ENCODE measurements at regions not wholly inside any gene's neighbourhood (a gene's known extent, or its start where the extent isn't known, plus 50 kb on each side); places are given as distances from the start of the nearest gene placed in this dataset.

DNA sequence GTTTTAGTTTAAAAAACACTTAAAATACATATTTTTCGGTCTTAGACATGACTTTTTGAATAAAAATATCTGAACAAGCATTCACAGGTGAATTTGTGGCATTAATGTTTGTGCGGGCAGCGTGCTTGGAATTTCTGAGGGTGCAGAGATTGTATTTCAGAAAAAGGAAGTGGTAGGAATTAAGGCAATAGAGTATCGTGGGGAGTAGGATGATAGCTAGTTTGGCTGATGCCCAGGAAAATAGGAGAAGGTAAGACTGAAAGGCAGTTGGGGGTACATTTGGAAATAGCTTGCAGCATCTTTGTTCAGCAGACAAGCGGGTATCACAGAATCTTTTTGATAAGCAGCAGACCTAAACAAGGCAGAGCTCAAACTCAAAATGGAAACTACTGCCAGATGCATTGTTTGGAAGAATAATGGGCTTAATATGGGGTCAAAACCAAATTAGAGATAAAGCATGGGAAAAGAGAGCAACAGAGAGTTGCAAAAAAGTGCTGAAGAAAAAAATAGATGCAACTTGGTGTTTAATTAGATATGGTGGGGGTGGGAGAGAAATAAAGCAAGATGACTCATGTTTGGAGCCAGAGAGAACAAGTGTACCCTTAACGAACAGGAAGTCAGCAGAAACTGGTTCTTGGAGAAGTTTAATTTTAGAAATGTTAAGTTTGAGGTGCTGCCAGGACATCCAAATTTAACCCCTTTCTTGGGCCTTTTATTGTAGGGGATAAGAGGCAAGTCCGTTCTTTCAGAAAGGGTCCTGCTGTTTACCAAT is 85.7 kb upstream of the ARRDC3 start:
- Mint-ChIP-seq H3K4me3 (ENCODE audit: unreplicated experiment) (no peak overlapping the region), H3K27me3 (ENCODE audit: unreplicated experiment) (no peaks in the 10 kb centered on the region), H3K4me1 (ENCODE audit: low read depth, unreplicated experiment) (no peaks in the 10 kb centered on the region), H3K9me3 (ENCODE audit: unreplicated experiment) (no peaks in the 10 kb centered on the region), H3K27ac (ENCODE audit: unreplicated experiment) (no peak overlapping the region), H3K36me3 (ENCODE audit: unreplicated experiment) (no peaks in the 10 kb centered on the region)
- no peak for DNase-seq
- TF ChIP-seq, protein P1, sequence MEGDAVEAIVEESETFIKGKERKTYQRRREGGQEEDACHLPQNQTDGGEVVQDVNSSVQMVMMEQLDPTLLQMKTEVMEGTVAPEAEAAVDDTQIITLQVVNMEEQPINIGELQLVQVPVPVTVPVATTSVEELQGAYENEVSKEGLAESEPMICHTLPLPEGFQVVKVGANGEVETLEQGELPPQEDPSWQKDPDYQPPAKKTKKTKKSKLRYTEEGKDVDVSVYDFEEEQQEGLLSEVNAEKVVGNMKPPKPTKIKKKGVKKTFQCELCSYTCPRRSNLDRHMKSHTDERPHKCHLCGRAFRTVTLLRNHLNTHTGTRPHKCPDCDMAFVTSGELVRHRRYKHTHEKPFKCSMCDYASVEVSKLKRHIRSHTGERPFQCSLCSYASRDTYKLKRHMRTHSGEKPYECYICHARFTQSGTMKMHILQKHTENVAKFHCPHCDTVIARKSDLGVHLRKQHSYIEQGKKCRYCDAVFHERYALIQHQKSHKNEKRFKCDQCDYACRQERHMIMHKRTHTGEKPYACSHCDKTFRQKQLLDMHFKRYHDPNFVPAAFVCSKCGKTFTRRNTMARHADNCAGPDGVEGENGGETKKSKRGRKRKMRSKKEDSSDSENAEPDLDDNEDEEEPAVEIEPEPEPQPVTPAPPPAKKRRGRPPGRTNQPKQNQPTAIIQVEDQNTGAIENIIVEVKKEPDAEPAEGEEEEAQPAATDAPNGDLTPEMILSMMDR (IDR thresholded peaks at IDR 0.05; ENCODE audit: partially characterized antibody, unreplicated experiment): no peak

DNA sequence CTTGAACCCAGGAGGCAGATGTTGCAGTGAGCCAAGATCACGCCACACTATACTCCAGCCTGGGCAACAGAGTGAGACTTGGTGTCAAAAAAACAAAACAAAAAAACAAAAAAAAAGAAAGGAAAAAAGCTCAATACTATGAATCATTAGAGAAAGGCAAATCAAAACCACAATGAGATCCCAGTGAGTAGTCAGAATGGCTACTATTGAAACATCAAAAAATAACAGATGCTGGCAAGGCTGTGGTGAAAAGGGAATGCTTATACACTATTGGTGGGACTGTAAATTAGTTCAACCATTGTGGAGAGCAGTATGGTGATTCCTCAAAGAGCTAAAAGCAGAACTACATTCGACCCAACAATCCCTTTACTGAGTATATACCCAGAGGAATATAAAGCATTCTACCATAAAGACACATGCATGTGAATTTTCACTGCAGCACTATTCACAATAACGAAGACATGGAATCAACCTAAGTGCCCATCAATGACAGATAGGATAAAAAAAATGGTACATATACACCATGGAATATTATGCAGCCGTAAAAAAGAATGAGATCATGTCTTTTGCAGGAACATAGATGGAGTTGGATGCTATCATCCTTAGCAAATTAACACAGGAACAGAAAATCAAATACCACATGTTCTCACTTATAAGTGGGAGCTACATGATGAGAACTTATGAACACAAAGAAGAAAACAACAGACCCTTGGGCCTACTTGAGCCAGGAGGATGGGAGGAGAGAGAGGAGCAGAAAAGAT is 81.9 kb upstream of the ARRDC3 start:
- TF ChIP-seq, protein P1 (IDR thresholded peaks at IDR 0.05; ENCODE audit: partially characterized antibody, unreplicated experiment): no peak
- Mint-ChIP-seq H3K27me3 (ENCODE audit: unreplicated experiment) (no peaks in the 10 kb centered on the region), H3K9me3 (ENCODE audit: unreplicated experiment) (no peaks in the 10 kb centered on the region), H3K36me3 (ENCODE audit: unreplicated experiment) (no peaks in the 10 kb centered on the region), H3K4me1 (ENCODE audit: low read depth, unreplicated experiment) (no peaks in the 10 kb centered on the region), H3K27ac (ENCODE audit: unreplicated experiment) (no peak overlapping the region), H3K4me3 (ENCODE audit: unreplicated experiment) (no peak overlapping the region)
- no peak for DNase-seq

DNA sequence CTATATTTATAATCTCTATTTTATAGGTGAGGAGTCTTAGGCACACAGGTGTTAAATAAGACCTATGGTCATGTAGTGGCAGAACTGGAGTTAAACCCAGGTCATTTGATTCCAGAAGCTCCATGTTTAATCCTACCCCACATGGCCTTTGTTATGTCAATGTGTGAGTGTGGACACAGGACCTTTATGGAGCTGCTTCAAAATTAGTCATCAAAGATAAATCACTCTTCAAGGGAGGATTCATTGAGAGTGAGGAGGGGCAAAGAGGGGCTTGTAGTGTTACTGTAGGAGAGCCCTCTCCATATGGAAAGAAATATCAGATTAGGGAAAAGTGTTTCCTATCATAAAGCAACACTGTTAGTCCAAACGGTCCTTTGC is 74.6 kb upstream of the ARRDC3 start:
- H3K36me3 Mint-ChIP-seq (ENCODE audit: unreplicated experiment): no peaks in the 10 kb centered on the region
- no peak overlapping the region for H3K4me3 Mint-ChIP-seq (ENCODE audit: unreplicated experiment)
- peaks cover 3% of the 10 kb centered on the region for H3K9me3 Mint-ChIP-seq (ENCODE audit: unreplicated experiment)
- DNase-seq: no peak
- TF ChIP-seq, protein P1 (IDR thresholded peaks at IDR 0.05; ENCODE audit: partially characterized antibody, unreplicated experiment): no peak
- peak overlapping the region; percentile 69 for H3K27ac Mint-ChIP-seq (ENCODE audit: unreplicated experiment)
- H3K27me3 Mint-ChIP-seq (ENCODE audit: unreplicated experiment): no peaks in the 10 kb centered on the region
- peaks cover 10% of the 10 kb centered on the region for H3K4me1 Mint-ChIP-seq (ENCODE audit: low read depth, unreplicated experiment)

DNA sequence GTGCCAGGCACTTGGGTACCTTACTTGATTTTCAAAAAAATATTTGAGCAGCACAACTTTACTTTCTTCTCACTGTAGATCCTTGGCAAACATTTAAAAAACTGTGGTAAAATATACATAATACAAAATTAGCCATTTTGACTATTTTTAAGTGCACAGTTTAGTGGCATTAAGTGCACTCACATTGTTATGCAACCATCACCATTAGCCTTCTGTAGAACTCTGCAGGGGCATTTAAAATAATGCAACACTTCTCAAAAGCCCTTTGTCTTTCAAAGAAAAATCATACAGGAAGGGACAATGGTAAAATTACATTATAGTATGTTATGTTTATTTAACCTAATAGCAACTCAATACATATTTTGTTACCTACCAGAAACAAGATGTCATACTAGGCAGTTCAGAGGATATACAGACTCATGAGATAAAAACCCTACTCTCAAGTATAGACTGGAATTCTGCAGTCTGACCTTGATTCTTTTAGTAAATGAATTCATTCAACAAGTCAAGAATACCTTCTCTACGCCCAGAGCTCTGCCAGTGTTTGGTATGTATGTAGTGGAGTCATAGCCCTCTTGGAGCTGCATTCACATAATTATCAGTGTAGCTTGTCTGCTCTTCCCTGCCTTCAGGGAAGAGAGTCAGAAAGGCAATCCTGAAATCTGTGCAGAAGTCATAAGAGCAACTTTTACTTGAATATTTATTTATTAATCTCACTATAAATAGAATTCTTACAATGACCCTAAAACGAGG is 74.0 kb upstream of the ARRDC3 start:
- Mint-ChIP-seq H3K4me1 (ENCODE audit: low read depth, unreplicated experiment) (peaks cover 10% of the 10 kb centered on the region), H3K4me3 (ENCODE audit: unreplicated experiment) (no peak overlapping the region), H3K9me3 (ENCODE audit: unreplicated experiment) (peaks cover 3% of the 10 kb centered on the region), H3K27ac (ENCODE audit: unreplicated experiment) (no peak overlapping the region), H3K27me3 (ENCODE audit: unreplicated experiment) (no peaks in the 10 kb centered on the region), H3K36me3 (ENCODE audit: unreplicated experiment) (no peaks in the 10 kb centered on the region)
- DNase-seq: no peak
- TF ChIP-seq, protein P1 (IDR thresholded peaks at IDR 0.05; ENCODE audit: partially characterized antibody, unreplicated experiment): no peak

All from glutamatergic neuron (in vitro differentiated cells).